HL-60 (cell line): ENCODE measurements at regions not wholly inside any gene's neighbourhood (a gene's known extent, or its start where the extent isn't known, plus 50 kb on each side); places are given as distances from the start of the nearest gene placed in this dataset.

Experiments used
- GABPA ChIP-seq: IDR thresholded peaks from 2 replicates; pipeline ENCODE4 v1.6.1; 2012; ENCODE audit warnings: low read depth
- POLR2AphosphoS5 ChIP-seq: IDR thresholded peaks from 2 replicates; pipeline ENCODE4 v1.6.1; 2012; ENCODE audit warnings: low read depth
- SPI1 ChIP-seq: IDR thresholded peaks from 2 replicates; pipeline ENCODE4 v1.6.1; 2012; ENCODE audit warnings: low read depth, mild to moderate bottlenecking, borderline replicate concordance
- TF ChIP-seq, protein P1 (sequence below): IDR thresholded peaks from one replicate; pipeline ENCODE4 v1.5.1; 2011; ENCODE audit warnings: low read length, control low read depth, inconsistent platforms; ENCODE audit not compliant: insufficient read depth
- TF ChIP-seq, protein P2 (sequence below): IDR thresholded peaks from 2 replicates; pipeline ENCODE4 v1.6.1; 2012; ENCODE audit warnings: low read depth; ENCODE audit not compliant: insufficient replicate concordance

DNA sequence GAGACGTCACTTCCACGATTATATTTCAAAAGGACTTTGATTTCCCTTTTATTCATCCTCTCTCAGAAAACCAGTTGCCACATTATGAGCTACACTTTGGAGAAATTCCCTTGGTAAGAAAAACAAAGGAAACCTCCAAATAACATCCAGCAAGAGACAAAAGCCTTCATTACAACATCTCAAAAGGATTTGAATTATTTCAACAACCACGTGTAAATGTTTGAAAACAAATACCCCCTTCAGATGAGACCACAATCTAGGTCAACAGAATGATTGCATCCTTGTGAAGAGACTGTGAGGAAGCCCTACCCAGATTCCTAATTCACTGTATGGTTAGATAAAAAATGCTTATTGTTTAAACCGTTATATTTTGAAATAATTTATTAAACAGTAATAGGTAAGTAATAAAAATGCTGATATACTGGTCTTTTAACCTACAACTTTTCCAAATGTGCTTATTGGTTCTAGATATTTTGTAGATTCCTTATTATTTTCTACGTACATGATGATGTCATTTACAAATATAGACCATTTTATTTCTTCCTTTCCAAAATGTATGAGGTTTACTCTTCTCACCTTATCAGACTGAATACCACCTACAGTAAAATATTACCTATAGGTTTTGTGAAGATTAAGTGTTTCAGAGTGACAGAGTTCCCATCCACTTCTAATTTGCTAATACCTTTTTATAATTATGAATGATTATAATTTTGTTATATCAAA lies 922.7 kb upstream of the CHAC2 start:
- TF ChIP-seq, protein P1, sequence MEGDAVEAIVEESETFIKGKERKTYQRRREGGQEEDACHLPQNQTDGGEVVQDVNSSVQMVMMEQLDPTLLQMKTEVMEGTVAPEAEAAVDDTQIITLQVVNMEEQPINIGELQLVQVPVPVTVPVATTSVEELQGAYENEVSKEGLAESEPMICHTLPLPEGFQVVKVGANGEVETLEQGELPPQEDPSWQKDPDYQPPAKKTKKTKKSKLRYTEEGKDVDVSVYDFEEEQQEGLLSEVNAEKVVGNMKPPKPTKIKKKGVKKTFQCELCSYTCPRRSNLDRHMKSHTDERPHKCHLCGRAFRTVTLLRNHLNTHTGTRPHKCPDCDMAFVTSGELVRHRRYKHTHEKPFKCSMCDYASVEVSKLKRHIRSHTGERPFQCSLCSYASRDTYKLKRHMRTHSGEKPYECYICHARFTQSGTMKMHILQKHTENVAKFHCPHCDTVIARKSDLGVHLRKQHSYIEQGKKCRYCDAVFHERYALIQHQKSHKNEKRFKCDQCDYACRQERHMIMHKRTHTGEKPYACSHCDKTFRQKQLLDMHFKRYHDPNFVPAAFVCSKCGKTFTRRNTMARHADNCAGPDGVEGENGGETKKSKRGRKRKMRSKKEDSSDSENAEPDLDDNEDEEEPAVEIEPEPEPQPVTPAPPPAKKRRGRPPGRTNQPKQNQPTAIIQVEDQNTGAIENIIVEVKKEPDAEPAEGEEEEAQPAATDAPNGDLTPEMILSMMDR, result no peak
- TF ChIP-seq, protein P2, sequence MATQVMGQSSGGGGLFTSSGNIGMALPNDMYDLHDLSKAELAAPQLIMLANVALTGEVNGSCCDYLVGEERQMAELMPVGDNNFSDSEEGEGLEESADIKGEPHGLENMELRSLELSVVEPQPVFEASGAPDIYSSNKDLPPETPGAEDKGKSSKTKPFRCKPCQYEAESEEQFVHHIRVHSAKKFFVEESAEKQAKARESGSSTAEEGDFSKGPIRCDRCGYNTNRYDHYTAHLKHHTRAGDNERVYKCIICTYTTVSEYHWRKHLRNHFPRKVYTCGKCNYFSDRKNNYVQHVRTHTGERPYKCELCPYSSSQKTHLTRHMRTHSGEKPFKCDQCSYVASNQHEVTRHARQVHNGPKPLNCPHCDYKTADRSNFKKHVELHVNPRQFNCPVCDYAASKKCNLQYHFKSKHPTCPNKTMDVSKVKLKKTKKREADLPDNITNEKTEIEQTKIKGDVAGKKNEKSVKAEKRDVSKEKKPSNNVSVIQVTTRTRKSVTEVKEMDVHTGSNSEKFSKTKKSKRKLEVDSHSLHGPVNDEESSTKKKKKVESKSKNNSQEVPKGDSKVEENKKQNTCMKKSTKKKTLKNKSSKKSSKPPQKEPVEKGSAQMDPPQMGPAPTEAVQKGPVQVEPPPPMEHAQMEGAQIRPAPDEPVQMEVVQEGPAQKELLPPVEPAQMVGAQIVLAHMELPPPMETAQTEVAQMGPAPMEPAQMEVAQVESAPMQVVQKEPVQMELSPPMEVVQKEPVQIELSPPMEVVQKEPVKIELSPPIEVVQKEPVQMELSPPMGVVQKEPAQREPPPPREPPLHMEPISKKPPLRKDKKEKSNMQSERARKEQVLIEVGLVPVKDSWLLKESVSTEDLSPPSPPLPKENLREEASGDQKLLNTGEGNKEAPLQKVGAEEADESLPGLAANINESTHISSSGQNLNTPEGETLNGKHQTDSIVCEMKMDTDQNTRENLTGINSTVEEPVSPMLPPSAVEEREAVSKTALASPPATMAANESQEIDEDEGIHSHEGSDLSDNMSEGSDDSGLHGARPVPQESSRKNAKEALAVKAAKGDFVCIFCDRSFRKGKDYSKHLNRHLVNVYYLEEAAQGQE, result no peak
- no peak for TF ChIP-seq GABPA
- no peak for TF ChIP-seq POLR2AphosphoS5
- no peak for TF ChIP-seq SPI1
